ENCODE measurements at regions not wholly inside any gene's neighbourhood (a gene's known extent, or its start where the extent isn't known, plus 50 kb on each side); places are given as distances from the start of the nearest gene placed in this dataset.

DNA sequence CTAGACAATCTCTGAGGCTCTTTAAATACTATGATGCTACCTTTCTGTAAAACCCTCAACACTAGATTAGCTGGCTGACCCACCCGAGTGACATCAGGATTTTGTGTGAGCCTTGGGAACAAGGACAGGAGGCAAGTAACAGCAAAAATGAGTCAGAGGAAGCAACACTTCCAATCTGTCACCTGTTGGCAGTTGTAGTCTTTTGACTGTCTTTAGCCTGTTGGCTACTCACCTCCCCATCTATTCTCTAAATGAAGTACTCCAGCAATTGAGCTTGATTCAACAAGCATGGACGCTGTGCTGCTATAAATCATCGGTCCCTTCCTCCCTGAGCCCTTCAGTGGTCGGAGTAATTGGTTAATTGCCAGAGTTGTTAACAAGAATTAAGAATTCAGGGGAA, 898.7 kb downstream of the BCL11A start:
- no peak for DNase-seq (ENCODE audit: low spot score)
- in situ Hi-C loops (cut with HindIII; ENCODE audit: low sequenced_read_pairs) = no loop called here

DNA sequence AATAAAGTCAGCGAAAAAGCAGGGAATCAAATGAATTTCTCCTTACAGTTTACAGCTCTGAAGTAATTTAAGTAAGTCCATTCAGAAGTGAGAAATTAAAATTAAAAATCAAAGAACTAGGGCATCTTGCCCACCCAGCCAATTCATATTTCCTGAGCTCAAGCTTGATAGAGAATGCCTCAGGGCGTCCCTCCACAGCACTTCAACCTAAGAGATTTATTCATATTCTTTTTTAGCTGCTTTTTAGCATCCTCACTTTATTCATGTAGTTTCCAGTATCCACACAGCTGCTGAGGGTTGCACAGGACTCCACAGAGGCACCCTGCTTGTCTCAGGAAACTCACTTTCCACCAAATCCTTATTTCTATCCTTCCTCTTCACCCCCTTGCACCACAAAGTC, 900.3 kb downstream of the BCL11A start:
- DNase-seq (ENCODE audit: low spot score) = no peak
- in situ Hi-C loops (cut with HindIII; ENCODE audit: low sequenced_read_pairs) = no loop called here

DNA sequence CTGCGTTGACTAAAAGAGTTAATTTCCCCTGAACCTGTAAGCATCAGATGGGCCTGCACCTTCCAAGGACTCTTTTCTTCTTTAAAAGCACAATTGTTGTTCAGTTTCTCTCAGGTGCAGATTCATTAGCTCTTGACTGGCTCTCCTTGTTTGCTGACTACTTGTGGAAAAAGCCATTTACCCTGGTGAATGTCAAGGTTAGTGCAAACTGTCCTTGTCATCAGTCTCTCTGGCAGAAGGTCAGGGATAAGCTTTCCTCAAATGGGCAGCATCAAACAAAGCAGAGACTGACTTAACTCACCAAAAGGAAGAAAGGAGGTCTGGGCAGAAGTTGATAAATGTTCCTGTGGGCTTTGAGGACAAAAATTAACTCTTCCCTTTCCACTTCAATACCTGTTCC, 922.7 kb downstream of the BCL11A start:
- in situ Hi-C loops (cut with HindIII; ENCODE audit: low sequenced_read_pairs) = no loop called here

DNA sequence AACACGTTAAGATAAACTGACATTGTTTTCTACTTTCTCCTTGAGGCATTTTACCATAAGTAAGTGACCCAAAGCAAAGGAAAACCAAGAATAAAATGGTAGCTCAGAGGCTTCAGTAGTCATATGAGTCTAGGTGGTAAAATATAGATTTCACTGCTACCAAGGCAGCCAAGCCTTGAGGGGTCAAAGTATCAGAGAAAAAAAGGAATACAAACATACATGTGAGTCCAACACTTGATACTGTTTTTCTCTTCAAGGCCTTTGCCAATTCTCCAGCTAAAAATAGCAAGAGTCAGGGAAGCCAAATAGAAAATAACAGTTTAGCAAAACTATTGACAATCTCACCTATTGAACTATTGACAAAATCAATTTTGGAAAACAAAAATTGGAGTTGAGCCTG, 925.9 kb downstream of the BCL11A start:
- in situ Hi-C loops (cut with HindIII; ENCODE audit: low sequenced_read_pairs) = no loop called here
- DNase-seq (ENCODE audit: low spot score) = no peak

More for the DNA sequence above, 922.7 kb downstream of the BCL11A start:
- DNase-seq (ENCODE audit: low spot score) = no peak

DNA sequence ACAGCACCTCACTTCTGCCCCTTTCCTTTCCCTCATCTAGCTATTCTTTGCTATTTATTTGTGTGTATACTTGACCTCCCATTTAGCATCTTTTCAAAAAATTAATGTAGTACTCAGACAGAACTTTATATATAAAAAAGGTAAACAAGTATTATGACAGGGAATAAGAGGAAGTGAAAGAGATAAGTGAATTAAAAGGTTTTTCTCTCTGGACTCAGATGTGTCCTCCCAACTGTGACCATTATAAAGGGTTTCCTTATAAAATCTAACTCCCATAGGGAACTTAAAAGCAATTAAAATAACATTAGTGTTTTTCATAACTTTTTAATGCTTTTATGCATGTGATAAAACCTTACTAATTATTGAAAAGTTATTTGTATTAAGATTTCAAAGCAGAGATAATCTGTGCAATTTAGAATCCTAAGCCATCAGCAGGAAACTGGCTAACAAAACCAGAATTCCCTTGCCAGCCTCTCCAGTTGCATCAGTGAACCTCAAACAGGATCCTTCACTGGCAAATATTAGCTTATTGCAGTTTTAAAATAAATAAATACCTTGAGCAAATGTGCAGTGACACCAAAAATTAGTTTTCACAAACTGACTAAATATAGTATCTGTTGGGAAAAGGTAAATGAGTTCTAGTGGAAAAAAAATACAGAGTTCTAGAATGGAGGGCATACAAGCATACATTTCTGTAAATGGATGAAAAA, 930.7 kb downstream of the BCL11A start:
- no peak for DNase-seq (ENCODE audit: low spot score)
- in situ Hi-C loops (cut with HindIII; ENCODE audit: low sequenced_read_pairs) = no loop called here

DNA sequence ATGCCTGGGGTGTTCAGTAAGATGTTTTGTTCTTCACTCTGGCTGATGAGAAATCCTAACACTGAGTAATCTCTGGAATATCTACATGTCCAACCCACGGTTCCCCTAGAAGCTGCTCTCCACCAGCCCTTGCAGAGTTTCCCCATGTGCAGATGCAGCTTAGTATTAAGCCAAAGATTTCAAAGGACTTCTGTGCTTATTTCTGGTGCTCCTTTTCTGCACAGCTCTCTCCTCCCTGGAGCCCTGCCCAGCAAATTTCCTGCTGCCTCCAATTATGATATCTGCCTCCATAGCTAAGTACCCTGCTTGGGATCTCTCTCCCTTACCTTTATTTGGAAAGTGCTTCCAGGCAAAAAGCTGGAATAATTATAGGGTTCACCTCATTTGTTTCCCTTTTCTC, 949.3 kb downstream of the BCL11A start:
- in situ Hi-C loops (cut with HindIII; ENCODE audit: low sequenced_read_pairs) = no loop called here
- DNase-seq (ENCODE audit: low spot score) = no peak

DNA sequence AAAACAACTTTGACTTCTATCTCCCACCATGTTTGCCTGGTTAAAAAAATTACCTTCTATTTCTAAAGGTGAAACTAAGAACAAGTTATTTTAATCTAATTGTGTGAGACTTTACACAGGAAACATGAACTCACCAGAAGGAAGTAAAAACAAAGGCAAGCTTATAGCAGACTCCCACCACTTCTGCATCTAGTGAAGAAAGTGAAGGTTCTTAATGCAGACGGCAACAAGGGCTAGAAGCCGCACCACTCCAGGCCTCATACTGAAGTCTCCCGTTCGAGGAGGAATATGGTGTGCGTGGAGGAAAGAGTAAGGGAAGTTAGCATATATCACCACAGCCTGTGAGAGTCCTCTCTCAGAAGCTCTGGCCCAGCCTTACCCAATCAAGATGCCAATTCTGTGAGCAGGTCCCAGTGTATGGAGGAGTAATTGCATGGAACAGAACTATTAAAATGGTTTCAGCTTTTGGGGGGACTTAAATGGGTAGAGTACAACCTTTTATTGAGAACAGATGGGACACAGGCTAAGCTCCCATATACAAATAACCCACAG, 958.7 kb downstream of the BCL11A start:
- DNase-seq (ENCODE audit: low spot score) = no peak
- in situ Hi-C loops (cut with HindIII; ENCODE audit: low sequenced_read_pairs) = no loop called here

DNA sequence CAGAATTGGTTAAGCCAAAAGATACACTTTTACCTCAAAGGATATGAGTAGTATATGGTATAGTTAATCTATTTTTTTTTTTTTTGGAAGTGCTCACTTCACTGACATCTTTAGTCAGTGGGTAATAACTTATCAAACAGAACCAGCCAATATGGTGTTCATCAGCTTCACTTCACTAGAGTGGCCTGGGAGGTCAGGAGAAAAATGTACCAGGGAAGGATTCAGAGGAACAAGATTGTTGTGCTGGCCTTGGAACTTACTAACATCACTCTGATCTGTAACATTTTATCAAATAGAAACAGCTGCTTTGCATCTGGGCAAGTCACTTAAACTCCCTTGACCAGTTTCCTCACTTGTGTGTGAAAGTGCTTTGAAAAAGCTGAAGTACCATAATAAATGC, 962.7 kb downstream of the BCL11A start:
- in situ Hi-C loops (cut with HindIII; ENCODE audit: low sequenced_read_pairs) = no loop called here

DNA sequence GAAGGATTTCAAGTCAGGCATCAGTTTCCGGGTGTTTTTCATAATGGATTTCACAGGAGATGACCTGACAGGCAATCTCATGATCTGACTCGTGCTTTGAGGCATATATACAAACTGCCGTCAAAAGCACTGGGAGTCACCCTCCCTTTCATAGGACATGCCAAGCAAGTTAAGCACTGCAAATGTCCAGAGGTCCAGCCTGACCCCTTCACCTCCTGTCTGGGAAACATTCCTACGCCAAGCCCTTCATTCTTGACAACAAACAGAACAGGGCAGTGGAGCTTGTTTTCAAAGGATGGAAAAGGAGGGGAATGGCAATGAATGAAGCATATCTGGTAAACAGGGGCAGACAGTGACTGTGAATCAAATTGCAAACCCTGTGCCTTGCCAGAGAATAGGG, 963.6 kb downstream of the BCL11A start:
- DNase-seq (ENCODE audit: low spot score) = no peak
- in situ Hi-C loops (cut with HindIII; ENCODE audit: low sequenced_read_pairs) = no loop called here

More for the DNA sequence above, 962.7 kb downstream of the BCL11A start:
- DNase-seq (ENCODE audit: low spot score) = no peak

DNA sequence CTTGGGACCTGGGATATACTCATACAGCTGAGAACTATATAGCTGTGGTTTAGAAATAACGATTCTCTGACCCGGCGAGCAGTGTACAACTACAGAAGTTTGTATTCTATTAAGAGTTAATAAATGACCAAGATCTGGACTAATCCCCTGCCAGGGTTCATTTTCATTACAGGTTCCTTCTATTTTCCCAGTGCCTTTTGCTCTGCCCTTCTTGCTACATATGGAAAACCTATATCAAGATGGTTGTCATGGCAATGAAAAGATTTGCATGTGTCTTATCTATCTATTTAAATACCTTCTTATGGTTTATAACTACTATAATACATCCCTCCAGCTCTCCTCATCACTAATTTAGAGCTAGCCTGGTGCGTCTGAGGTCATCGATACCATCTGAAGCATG, 965.2 kb downstream of the BCL11A start:
- in situ Hi-C loops (cut with HindIII; ENCODE audit: low sequenced_read_pairs) = no loop called here
- no peak for DNase-seq (ENCODE audit: low spot score)

DNA sequence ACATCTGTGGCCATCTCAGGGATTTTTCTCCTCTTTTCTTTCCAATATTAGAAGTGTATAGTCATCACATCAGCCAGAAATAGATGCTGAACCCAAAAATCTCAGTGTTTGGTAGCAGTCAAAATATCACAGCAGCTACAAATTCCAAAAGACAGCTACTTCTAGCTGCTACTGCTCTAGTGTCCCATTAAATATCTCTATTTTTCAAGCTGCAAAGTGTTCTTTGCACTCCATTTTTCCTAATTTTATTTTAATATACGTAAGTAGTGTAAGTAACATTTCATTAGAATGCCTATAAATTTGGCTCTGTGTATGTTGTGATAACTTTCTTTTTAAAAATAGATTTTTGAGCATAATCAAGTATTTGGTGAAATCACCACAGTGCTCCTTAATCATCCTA, 967.3 kb downstream of the BCL11A start:
- in situ Hi-C loops (cut with HindIII; ENCODE audit: low sequenced_read_pairs) = no loop called here
- DNase-seq (ENCODE audit: low spot score) = no peak

DNA sequence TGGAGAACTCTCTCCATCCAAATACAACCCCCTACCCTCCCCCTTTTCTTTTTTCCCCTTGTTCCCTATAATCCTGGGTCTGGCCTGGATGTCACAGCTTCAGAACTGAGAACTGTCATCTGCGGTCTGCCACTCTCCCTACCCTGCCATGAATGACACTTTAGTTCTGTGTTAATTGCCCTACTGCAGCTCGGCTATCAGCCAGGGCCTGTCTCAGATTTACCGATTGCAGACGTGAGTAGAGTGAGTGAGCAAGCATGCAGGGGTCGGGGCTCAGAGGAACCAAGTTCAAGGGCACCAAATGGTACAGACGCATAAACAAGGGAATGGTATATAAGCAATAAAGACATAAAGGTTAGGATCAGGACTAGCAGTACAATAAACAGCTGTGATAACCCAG, 967.8 kb downstream of the BCL11A start:
- DNase-seq (ENCODE audit: low spot score) = no peak
- in situ Hi-C loops (cut with HindIII; ENCODE audit: low sequenced_read_pairs) = no loop called here

DNA sequence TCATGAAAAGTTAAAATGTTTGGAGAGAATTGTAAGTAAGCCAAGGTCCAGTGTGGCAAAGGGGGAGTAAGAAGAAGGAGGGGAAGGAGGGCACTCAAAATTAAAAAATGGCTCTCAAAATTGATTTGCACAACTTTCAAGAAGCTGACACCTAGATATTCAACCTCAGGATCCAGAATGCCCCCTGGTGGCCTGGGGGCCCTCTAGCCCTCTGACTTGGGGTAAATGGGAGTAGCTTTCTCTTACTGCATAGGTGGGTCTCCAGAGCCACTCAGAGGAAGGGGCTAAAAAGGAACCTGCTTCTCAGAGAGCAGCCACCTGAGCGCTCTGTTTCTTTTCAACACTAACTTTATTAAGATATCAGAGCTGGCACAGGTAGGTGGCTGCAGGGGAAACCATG, 968.5 kb downstream of the BCL11A start:
- no peak for DNase-seq (ENCODE audit: low spot score)
- in situ Hi-C loops (cut with HindIII; ENCODE audit: low sequenced_read_pairs) = no loop called here

DNA sequence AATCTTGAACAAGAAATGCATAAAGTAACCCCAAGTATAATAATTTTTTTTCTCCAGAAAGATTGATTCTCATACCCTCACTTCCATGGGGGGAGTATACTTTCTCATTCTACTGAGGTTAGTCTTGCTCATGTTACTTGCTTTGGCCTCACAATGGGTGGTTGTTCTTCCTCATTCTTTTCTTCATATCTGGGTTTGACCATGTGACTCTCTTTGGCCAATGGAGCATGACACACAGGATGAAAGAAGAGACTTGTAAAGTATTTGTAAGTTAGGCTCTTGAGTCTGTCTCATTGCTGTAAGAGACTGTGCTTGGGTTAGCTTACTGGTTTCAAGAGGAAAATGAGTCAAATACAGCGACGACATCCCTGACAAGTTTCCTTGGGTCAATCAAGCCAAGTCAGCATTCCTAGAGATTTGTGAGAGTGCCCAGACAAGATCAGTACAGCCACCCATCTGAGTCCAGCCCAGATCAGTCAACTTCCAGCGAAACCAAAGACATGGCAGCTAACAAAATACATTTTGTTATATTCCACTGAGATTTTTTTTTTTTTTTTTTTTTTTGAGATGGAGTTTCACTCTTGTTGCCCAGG, 970.2 kb downstream of the BCL11A start:
- in situ Hi-C loops (cut with HindIII; ENCODE audit: low sequenced_read_pairs) = no loop called here

DNA sequence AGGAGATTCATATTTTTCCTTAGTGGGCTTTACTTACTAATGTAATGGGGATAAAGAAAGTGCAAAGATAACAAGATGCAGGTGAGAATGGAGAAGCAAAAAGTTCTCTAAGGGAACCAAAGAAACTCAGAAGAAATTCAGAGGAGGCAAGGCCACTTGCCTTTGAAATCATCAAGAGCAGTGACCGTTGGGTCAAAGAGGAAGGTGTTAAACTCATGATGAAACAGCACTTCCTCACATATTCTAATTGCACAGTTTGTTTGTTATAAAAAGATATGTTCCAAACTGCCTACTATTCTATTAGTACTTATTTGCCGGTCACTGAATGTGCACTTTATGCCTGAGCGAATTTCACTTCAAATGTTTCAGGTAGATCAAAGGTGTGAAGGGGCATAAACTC, 975.1 kb downstream of the BCL11A start:
- in situ Hi-C loops (cut with HindIII; ENCODE audit: low sequenced_read_pairs) = no loop called here
- DNase-seq (ENCODE audit: low spot score) = no peak

More for the DNA sequence above, 970.2 kb downstream of the BCL11A start:
- no peak for DNase-seq (ENCODE audit: low spot score)

DNA sequence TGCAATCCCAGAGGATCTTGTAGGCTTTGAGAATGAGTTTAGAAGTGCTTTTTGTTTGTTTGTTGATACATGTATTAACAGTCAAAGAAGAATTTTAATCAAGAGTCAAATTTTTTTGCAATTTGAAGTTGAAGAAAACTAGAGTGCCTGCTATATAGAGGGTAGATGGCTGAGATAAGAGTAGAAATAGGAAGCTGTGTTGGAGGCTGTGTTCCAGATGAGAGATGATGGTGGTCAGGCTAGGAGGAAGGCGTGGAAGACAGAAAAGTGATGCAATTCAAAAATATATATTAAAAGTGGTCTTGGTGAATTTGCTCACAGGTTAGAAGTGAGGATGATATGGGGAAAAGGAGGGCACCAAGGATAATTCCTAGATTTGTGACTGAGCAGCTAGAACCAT, 978.3 kb downstream of the BCL11A start:
- in situ Hi-C loops (cut with HindIII; ENCODE audit: low sequenced_read_pairs) = no loop called here
- no peak for DNase-seq (ENCODE audit: low spot score)

DNA sequence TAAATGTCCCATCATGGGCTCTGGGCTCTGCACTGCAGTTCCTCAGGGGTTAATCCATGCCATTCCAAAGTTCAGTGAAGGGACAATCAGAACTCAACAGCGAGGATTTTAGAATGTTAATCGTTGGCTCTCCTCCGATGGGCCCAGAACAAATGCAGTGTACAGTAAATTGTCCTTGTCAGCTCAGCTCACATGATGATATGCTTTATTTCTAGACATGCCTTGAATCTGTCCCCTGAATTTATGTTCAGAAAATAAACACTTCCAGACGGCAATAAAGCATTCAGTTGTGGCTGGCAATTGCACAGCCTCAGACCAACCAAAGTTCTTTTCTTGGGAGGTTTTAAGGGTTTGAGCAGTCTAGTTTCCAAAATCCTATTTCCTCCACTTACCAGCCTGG, 981.2 kb downstream of the BCL11A start:
- in situ Hi-C loops (cut with HindIII; ENCODE audit: low sequenced_read_pairs) = no loop called here
- no peak for DNase-seq (ENCODE audit: low spot score)

DNA sequence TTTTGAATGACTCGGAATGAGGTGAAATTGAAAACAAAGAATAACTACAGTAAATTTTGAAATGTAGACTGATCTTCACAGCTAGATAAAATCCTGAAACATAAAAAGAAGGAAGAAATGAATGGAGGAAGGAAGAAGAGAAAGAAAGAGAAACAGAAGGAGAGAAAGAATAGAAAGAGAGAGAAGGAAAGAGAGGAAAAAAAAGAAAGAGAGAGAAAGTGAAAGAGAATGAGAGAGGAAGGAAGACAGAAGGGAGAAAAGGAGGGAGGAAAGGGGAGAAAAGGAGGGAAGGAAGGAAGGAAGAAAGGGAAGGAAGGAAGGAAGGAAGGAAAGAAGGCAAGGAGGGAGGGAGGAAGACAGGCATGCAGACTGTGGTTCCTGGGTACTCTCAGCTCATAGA, 982.6 kb downstream of the BCL11A start:
- in situ Hi-C loops (cut with HindIII; ENCODE audit: low sequenced_read_pairs) = no loop called here
- DNase-seq (ENCODE audit: low spot score) = no peak

DNA sequence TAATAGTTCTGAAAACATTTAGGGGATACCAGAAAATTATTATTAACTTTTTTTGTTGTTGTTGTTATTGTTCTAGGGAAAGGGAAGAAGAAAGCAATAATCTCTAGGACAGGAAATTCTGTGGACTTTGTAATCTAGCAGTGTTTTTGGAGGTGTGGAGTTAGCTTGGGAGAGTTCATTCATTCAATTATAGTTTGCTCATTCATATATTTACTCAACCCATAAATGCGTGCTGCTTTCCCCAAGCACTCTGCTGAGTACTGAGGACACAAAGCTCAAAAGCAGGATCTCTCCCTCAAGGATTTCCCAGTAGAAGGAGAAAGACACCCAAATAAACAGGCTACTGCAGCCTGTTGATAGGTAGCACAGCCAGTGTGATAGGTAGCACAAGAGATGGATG, 984.3 kb downstream of the BCL11A start:
- DNase-seq (ENCODE audit: low spot score) = no peak
- in situ Hi-C loops (cut with HindIII; ENCODE audit: low sequenced_read_pairs) = no loop called here

DNA sequence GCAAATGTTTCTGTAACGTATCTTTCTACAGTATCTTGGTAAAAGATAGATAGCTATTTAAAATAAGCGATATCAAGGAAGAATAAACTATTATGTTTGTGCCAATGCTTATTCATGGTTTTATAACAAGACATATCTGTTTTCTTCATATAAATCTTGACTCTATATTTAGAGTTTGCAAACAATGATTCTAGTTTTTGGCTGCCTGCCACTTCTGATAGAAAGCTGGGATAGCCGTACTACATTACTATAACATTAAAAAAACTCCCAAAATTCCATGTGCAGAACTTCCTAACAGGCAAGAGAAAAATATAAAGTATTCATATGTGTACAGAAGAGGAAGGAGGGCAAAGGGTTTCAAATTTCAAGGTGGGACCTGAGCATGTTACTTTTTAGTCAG, 985.0 kb downstream of the BCL11A start:
- in situ Hi-C loops (cut with HindIII; ENCODE audit: low sequenced_read_pairs) = no loop called here
- no peak for DNase-seq (ENCODE audit: low spot score)

DNA sequence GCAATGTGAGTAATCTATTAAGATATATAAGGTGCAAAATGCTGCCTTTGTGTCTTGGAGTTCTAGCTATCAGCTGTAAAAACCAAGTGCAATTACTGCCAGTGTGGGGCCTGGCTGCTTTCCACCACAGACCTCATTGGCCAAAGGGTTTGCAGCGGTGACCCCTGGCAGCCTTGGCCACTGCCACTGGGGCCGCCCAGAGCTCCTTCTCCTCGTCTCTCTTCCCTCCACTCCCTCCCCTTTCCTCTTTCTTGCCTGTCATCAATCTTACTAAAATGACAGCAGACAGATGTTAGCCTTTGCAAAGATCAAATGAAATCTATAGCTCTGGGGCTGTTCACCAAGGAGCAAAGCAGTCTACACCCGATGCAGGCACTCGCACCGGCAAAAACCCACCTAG, 986.3 kb downstream of the BCL11A start:
- in situ Hi-C loops (cut with HindIII; ENCODE audit: low sequenced_read_pairs) = no loop called here
- DNase-seq (ENCODE audit: low spot score) = no peak
